ENCODE measurements at regions not wholly inside any gene's neighbourhood (a gene's known extent, or its start where the extent isn't known, plus 50 kb on each side); places are given as distances from the start of the nearest gene placed in this dataset.

GRCh38 chr18:42196651-42197050 is 241.6 kb downstream of the PIK3C3 start:
- CTCF ChIA-PET (ENCODE audit: unreplicated experiment) = no interaction called here
- BruUV-seq (replicated peaks) = no TSS peak
- Histone ChIP-seq H3K9me2 (ENCODE audit: insufficient read depth, low read length) (no peaks in the 10 kb centered on the region), H3K36me3 (ENCODE audit: insufficient read depth, low read length) (no peaks in the 10 kb centered on the region), H3K4me1 (ENCODE audit: insufficient read depth, low read length, poor library complexity, severe bottlenecking) (no peaks in the 10 kb centered on the region), H4K20me1 (ENCODE audit: insufficient read depth, low read length) (no peaks in the 10 kb centered on the region), H3K79me2 (ENCODE audit: insufficient read depth, low read depth, low read length) (no peaks in the 10 kb centered on the region), H2AFZ (ENCODE audit: low read length) (no peak overlapping the region), H3K4me3 (ENCODE audit: low read depth, low read length, poor library complexity, severe bottlenecking) (no peak overlapping the region), H3K9me3 (ENCODE audit: low read length) (no peaks in the 10 kb centered on the region), H3K27ac (ENCODE audit: low read depth, low read length, poor library complexity, severe bottlenecking) (no peak overlapping the region), H3K4me2 (ENCODE audit: low read length) (no peak overlapping the region)
- intact Hi-C loops (cut with micrococcal nuclease; ENCODE audit: unreplicated experiment) = no loop called here
- TF ChIP-seq CTCF (conservative IDR thresholded peaks at IDR 0.05; ENCODE audit: low read length) (no peak), EZH2phosphoT487 (IDR thresholded peaks at IDR 0.05; ENCODE audit: borderline replicate concordance, low read depth, low read length) (no peak)
- no peak for DNase-seq (ENCODE audit: low spot score)
- POLR2A ChIA-PET = interaction anchor here (0.6 to 1.0 kb wide), 2 partner anchors 13 to 45 kb away, joined by 3 read pairs; no protein-coding TSS in a partner anchor

- Histone ChIP-seq H3K79me2 (ENCODE audit: insufficient read depth, low read depth, low read length) (no peaks in the 10 kb centered on the region), H4K20me1 (ENCODE audit: insufficient read depth, low read length) (no peaks in the 10 kb centered on the region), H3K9me3 (ENCODE audit: low read length) (no peaks in the 10 kb centered on the region), H2AFZ (ENCODE audit: low read length) (no peak overlapping the region), H3K9me2 (ENCODE audit: insufficient read depth, low read length) (no peaks in the 10 kb centered on the region), H3K4me2 (ENCODE audit: low read length) (no peak overlapping the region), H3K4me3 (ENCODE audit: low read depth, low read length, poor library complexity, severe bottlenecking) (no peak overlapping the region), H3K27ac (ENCODE audit: low read depth, low read length, poor library complexity, severe bottlenecking) (no peak overlapping the region), H3K4me1 (ENCODE audit: insufficient read depth, low read length, poor library complexity, severe bottlenecking) (no peaks in the 10 kb centered on the region), H3K36me3 (ENCODE audit: insufficient read depth, low read length) (no peaks in the 10 kb centered on the region)
- no TSS peak for BruUV-seq (replicated peaks)
- DNase-seq (ENCODE audit: low spot score) = no peak
- ChIA-PET POLR2A (no interaction called here), CTCF (ENCODE audit: unreplicated experiment) (no interaction called here)
- intact Hi-C loops (cut with micrococcal nuclease; ENCODE audit: unreplicated experiment) = no loop called here
- TF ChIP-seq CTCF (conservative IDR thresholded peaks at IDR 0.05; ENCODE audit: low read length) (no peak), EZH2phosphoT487 (IDR thresholded peaks at IDR 0.05; ENCODE audit: borderline replicate concordance, low read depth, low read length) (no peak)
Observed at GRCh38 chr18:42201137-42201536, 246.1 kb downstream of the PIK3C3 start.

GRCh38 chr18:42211201-42211600 is 256.2 kb downstream of the PIK3C3 start:
- Histone ChIP-seq H2AFZ (ENCODE audit: low read length) (no peak overlapping the region), H3K4me1 (ENCODE audit: insufficient read depth, low read length, poor library complexity, severe bottlenecking) (no peaks in the 10 kb centered on the region), H4K20me1 (ENCODE audit: insufficient read depth, low read length) (no peaks in the 10 kb centered on the region), H3K4me2 (ENCODE audit: low read length) (no peak overlapping the region), H3K9me2 (ENCODE audit: insufficient read depth, low read length) (no peaks in the 10 kb centered on the region), H3K9me3 (ENCODE audit: low read length) (no peaks in the 10 kb centered on the region), H3K79me2 (ENCODE audit: insufficient read depth, low read depth, low read length) (no peaks in the 10 kb centered on the region), H3K27ac (ENCODE audit: low read depth, low read length, poor library complexity, severe bottlenecking) (no peak overlapping the region), H3K36me3 (ENCODE audit: insufficient read depth, low read length) (no peaks in the 10 kb centered on the region), H3K4me3 (ENCODE audit: low read depth, low read length, poor library complexity, severe bottlenecking) (no peak overlapping the region)
- intact Hi-C loops (cut with micrococcal nuclease; ENCODE audit: unreplicated experiment) = no loop called here
- POLR2A ChIA-PET = no interaction called here
- DNase-seq (ENCODE audit: low spot score) = no peak
- BruUV-seq (replicated peaks) = no TSS peak
- CTCF ChIA-PET (ENCODE audit: unreplicated experiment) = no interaction called here
- TF ChIP-seq CTCF (conservative IDR thresholded peaks at IDR 0.05; ENCODE audit: low read length) (no peak), EZH2phosphoT487 (IDR thresholded peaks at IDR 0.05; ENCODE audit: borderline replicate concordance, low read depth, low read length) (no peak)
